ENCODE measurements at regions not wholly inside any gene's neighbourhood (a gene's known extent, or its start where the extent isn't known, plus 50 kb on each side); places are given as distances from the start of the nearest gene placed in this dataset.

DNA sequence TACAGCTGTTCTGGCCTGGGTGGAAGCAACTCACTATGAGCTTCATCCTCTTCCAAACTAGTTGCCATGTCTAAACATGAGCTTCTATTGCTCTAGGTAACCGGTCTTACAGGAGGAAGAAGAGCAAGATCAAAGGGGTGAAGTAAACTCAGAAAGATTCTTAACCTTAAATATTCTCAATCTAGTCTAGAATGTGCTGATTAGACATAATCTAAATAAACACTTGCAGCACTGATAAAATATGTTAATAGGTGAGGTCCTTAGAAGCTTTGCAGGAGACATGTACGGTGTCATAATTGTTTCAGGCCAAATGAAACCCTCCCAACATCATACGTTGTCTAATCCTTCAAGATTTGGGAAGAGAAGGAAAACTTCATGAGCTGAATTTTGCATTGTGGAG, 431.6 kb upstream of the FSHR start:
- H3K4me3 ChIP-seq, result no peak overlapping the region

More for the DNA sequence above, 431.6 kb upstream of the FSHR start:
- no peaks in the 10 kb centered on the region for H4K20me1 ChIP-seq (replicated peaks; ENCODE audit: insufficient read depth)
- no peaks in the 10 kb centered on the region for H3K4me1 ChIP-seq (ENCODE audit: insufficient read depth)
- H3K79me2 ChIP-seq (replicated peaks; ENCODE audit: insufficient read depth), result no peaks in the 10 kb centered on the region
- TF ChIP-seq CREB1 (CRISPR knock-in tag; IDR thresholded peaks at IDR 0.05; ENCODE audit: low read depth), result no peak
- no peak for TF ChIP-seq EZH2 (IDR thresholded peaks at IDR 0.05; ENCODE audit: low read depth, unreplicated experiment)
- no peak for TF ChIP-seq ETS1 (IDR thresholded peaks at IDR 0.05)
- TF ChIP-seq ZNF114 (CRISPR knock-in tag; IDR thresholded peaks at IDR 0.05), result no peak
- TF ChIP-seq, protein P1, sequence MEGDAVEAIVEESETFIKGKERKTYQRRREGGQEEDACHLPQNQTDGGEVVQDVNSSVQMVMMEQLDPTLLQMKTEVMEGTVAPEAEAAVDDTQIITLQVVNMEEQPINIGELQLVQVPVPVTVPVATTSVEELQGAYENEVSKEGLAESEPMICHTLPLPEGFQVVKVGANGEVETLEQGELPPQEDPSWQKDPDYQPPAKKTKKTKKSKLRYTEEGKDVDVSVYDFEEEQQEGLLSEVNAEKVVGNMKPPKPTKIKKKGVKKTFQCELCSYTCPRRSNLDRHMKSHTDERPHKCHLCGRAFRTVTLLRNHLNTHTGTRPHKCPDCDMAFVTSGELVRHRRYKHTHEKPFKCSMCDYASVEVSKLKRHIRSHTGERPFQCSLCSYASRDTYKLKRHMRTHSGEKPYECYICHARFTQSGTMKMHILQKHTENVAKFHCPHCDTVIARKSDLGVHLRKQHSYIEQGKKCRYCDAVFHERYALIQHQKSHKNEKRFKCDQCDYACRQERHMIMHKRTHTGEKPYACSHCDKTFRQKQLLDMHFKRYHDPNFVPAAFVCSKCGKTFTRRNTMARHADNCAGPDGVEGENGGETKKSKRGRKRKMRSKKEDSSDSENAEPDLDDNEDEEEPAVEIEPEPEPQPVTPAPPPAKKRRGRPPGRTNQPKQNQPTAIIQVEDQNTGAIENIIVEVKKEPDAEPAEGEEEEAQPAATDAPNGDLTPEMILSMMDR (conservative IDR thresholded peaks at IDR 0.05; ENCODE audit: low read depth in 2 of 2), result no peak
- TF ChIP-seq ZNF331 (CRISPR knock-in tag; IDR thresholded peaks at IDR 0.05; ENCODE audit: low read depth), result no peak
- TF ChIP-seq, protein P2, sequence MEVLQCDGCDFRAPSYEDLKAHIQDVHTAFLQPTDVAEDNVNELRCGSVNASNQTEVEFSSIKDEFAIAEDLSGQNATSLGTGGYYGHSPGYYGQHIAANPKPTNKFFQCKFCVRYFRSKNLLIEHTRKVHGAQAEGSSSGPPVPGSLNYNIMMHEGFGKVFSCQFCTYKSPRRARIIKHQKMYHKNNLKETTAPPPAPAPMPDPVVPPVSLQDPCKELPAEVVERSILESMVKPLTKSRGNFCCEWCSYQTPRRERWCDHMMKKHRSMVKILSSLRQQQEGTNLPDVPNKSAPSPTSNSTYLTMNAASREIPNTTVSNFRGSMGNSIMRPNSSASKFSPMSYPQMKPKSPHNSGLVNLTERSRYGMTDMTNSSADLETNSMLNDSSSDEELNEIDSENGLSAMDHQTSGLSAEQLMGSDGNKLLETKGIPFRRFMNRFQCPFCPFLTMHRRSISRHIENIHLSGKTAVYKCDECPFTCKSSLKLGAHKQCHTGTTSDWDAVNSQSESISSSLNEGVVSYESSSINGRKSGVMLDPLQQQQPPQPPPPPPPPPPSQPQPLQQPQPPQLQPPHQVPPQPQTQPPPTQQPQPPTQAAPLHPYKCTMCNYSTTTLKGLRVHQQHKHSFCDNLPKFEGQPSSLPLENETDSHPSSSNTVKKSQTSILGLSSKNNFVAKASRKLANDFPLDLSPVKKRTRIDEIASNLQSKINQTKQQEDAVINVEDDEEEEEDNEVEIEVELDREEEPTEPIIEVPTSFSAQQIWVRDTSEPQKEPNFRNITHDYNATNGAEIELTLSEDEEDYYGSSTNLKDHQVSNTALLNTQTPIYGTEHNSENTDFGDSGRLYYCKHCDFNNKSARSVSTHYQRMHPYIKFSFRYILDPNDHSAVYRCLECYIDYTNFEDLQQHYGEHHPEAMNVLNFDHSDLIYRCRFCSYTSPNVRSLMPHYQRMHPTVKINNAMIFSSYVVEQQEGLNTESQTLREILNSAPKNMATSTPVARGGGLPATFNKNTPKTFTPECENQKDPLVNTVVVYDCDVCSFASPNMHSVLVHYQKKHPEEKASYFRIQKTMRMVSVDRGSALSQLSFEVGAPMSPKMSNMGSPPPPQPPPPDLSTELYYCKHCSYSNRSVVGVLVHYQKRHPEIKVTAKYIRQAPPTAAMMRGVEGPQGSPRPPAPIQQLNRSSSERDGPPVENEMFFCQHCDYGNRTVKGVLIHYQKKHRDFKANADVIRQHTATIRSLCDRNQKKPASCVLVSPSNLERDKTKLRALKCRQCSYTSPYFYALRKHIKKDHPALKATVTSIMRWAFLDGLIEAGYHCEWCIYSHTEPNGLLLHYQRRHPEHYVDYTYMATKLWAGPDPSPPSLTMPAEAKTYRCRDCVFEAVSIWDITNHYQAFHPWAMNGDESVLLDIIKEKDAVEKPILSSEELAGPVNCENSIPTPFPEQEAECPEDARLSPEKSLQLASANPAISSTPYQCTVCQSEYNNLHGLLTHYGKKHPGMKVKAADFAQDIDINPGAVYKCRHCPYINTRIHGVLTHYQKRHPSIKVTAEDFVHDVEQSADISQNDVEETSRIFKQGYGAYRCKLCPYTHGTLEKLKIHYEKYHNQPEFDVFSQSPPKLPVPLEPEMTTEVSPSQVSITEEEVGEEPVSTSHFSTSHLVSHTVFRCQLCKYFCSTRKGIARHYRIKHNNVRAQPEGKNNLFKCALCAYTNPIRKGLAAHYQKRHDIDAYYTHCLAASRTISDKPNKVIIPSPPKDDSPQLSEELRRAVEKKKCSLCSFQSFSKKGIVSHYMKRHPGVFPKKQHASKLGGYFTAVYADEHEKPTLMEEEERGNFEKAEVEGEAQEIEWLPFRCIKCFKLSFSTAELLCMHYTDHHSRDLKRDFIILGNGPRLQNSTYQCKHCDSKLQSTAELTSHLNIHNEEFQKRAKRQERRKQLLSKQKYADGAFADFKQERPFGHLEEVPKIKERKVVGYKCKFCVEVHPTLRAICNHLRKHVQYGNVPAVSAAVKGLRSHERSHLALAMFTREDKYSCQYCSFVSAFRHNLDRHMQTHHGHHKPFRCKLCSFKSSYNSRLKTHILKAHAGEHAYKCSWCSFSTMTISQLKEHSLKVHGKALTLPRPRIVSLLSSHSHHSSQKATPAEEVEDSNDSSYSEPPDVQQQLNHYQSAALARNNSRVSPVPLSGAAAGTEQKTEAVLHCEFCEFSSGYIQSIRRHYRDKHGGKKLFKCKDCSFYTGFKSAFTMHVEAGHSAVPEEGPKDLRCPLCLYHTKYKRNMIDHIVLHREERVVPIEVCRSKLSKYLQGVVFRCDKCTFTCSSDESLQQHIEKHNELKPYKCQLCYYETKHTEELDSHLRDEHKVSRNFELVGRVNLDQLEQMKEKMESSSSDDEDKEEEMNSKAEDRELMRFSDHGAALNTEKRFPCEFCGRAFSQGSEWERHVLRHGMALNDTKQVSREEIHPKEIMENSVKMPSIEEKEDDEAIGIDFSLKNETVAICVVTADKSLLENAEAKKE (CRISPR knock-in tag; IDR thresholded peaks at IDR 0.05), result no peak
- TF ChIP-seq STAT1 (IDR thresholded peaks at IDR 0.05; ENCODE audit: unreplicated experiment), result no peak
- no peaks in the 10 kb centered on the region for H3F3A ChIP-seq (replicated peaks; ENCODE audit: low read depth)
- no peak overlapping the region for H3K27ac ChIP-seq (ENCODE audit: low read depth)
- no peak overlapping the region for H3K4me2 ChIP-seq
- no peak overlapping the region for H3K27ac Mint-ChIP-seq
- no peaks in the 10 kb centered on the region for H3K27me3 Mint-ChIP-seq (ENCODE audit: insufficient read depth, low read depth, poor library complexity)
- H3K9me3 Mint-ChIP-seq, result no peaks in the 10 kb centered on the region
- no peaks in the 10 kb centered on the region for H3K9me2 ChIP-seq (ENCODE audit: insufficient read depth)
- no peak for ATAC-seq
- H3K36me3 ChIP-seq (ENCODE audit: insufficient read depth), result no peaks in the 10 kb centered on the region
- no peak overlapping the region for H2AFZ ChIP-seq
- H3K4me1 Mint-ChIP-seq, result no peaks in the 10 kb centered on the region
- H3K27me3 ChIP-seq (ENCODE audit: insufficient read depth), result no peaks in the 10 kb centered on the region
- DNase-seq (ENCODE audit: low spot score), result no peak
- H3K36me3 Mint-ChIP-seq (ENCODE audit: low read depth), result no peaks in the 10 kb centered on the region
- no peak overlapping the region for H3K4me3 Mint-ChIP-seq

Measured in GM23338 (cell line).